GM18868 (cell line): ENCODE measurements at regions not wholly inside any gene's neighbourhood (a gene's known extent, or its start where the extent isn't known, plus 50 kb on each side); places are given as distances from the start of the nearest gene placed in this dataset.
"Not testable (repeated sequence)": the region's sequence is repeated elsewhere in the genome, so short reads cannot be mapped to it uniquely, and the experiment has no call there.

Experiments
- ATAC-seq: cut with Tn5 transposase; IDR thresholded peaks from one replicate; pipeline ENCODE4 v1.9.1; 2021; ENCODE audit warnings: mild to moderate bottlenecking, moderate library complexity; ENCODE audit not compliant: unreplicated experiment

DNA sequence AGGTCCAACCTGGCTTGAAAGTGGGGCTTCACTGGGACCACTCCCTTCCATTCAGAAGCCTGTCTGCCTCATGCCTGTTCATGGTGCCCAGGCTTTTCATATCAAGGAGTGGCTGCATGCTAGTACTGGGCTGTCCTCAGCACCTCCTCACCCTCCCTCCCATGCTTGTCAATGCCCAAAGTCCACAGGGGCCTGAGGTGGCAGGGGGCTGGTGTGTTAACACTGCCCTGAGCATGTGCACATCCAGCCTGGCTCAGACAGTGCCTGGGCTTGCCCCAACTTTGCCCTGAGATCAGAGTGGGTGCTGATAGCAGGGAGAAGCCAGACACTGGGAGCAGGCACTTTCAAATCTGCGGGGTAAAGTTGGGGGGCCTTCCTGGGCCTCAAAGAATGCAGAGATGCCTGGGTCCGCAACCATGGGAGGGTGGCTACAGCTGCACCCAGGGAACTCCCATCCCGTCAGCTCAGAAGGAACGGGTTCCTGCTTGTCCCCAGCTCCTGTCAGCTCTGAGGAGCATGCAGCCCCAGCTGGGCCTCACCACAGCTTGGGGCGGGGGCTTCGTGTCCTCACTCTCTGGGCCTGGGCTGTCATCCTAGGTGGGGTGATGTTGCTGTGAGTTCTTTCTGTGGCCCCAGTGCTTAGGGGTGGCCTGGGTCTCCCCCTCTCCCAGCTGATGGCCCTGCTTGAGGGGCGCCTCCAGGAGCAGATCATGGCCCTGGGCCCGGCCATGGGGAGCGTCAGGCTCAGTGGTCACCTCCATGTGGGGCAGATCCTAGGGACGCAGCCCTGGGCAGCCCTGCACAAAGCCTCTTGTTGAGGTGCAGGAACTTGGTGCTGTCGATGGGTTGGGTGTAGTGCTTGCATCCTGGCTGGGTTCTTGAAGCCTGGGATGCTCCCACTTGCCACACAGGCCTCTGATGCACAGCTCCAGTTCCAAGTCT lies 830.6 kb upstream of the SLITRK5 start:
- ATAC-seq, result no peak

DNA sequence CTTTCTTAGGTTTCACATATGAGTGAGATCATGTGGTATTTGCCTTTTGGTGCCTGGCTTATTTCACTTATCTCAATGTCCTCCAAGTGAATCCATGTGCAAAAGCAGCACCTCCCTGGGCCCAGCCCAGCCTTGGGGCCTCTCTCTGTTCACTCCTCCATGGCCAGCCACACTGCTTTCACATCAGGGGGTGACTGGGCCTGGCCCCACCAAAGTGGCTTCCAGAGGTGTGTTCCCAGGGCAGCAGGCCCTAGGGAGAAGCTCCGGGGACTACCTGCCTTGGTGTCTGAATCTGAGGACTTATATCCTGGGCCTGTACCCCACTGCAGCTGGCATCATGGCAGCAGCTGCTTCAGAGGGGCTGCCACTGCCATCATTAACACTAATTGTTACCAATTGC lies 829.9 kb upstream of the SLITRK5 start:
- ATAC-seq, result no peak

DNA sequence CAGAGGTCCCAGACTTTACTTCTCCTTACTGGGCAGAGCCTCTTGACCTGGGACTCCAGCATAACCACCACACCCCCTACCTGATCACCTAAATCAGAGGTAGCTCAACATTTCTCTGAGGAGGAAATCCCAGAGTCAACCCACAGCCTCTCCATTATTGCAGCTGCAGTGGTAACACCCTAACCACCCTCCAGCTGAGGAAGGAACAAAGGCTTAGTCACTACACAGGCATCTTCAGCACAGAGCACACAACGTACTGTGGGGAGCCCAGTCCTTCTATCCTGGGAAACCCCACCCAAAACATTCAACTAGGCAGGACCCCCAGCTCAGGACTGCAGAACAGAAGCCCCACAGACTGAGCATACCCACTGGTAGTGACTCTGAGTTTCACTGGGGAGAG lies 824.7 kb upstream of the SLITRK5 start:
- ATAC-seq, result no peak

DNA sequence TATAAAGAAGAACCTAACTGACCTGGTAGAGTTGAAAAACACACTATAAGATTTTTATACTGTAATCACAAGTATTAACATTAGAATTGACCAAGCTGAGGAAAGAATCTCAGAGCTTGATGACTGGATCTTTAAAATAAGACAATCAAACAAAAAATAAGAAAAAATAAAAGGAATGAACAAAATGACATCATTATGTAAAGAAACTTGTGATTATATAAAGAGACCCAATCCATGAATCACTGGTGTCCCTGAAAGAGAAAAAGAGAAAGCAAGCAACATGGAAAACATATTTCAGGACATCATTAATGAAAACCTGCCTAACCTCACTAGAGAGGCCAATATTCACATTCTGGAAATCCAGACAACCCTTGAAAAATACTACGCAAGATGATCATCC lies 822.5 kb upstream of the SLITRK5 start:
- no peak for ATAC-seq

DNA sequence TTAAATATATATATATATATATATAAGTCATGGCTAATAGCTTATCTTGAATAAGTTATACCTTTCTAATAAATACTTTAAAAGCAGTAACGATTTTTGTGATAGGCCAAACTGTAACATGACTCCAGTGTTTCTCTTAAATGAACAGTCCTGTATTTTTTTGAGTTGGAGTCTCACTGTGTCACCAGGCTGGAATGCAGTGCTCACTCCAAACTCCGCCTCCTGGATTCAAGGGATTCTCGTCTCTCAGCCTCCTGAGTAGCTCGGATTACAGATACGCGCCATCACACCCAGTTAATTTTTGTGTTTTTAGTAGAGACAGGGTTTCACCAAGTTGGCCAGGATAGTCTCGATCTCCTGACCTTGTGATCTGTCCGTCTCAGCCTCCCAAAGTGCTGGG lies 814.2 kb upstream of the SLITRK5 start:
- no peak for ATAC-seq

DNA sequence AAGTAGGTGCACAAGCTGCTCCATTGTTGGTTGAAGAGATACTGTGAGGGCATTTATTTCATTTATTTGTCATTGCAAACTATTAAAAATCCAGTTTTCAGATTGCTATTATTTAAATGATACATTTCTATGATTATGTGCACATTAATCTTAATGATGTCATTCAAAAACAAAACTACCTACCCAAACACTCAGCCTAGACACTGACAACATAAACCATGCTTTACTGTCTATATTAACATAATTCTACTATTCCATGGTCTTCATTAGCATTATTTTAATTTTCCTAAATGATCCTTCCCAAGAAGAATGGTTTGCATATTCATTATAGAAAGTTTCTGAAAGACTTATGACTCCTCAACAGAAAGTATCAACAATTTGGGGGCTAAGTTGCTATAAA lies 813.0 kb upstream of the SLITRK5 start:
- ATAC-seq, result no peak

DNA sequence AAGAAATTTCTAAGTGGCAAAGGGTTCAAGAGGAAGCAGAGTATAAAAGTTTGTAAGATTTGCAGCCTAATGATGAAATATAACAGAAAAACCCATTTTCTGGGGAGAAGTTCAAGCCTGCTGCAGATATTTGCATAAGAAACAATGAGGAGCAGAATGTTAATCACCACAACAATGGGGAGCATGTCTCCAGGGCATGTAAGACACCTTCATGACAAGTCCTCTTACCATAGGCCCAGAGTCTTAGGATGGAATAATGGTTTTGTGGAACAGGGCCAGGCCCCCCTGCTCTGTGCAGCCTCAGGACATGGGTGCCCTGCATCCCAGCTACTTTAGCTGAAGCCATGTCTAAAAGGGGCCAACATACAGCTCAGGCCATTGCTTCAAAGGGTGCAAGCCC lies 809.0 kb upstream of the SLITRK5 start:
- ATAC-seq, result no peak

DNA sequence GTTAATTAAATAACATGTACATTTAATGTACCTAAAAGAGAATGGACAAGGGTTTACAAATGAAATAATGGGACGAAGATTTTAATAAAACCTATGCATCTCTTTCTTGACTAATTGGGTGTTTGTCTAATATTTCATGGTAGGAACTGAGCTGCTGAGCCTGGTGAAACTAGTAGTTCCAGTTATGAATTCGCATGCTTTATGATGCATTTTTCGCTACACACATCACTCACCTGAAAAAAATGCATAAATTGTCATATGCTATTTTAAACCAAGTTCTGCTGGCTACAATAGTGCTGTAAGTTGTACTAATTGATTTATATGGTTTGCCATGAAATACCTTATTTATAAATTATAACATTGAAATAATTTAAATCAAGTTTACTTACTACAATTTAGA lies 806.8 kb upstream of the SLITRK5 start:
- ATAC-seq, result no peak

DNA sequence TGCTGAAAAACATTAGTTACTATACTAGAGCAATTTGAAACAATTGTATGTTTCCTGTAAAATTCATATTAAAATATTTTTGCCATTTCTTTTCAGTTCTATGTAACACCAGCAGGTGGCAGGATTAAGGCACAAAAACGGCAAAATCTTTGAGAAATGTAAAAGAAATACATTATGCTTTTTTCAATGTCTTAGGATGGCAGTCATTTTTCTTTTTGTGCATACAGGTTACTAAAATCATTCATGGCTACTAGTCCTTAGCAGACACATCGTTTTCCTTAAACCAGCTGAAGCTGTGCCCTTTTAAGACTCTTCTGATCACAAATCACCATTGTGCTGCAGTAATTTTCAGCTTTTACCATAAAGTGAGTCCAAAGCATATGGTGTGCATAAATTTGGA lies 800.7 kb upstream of the SLITRK5 start:
- no peak for ATAC-seq

DNA sequence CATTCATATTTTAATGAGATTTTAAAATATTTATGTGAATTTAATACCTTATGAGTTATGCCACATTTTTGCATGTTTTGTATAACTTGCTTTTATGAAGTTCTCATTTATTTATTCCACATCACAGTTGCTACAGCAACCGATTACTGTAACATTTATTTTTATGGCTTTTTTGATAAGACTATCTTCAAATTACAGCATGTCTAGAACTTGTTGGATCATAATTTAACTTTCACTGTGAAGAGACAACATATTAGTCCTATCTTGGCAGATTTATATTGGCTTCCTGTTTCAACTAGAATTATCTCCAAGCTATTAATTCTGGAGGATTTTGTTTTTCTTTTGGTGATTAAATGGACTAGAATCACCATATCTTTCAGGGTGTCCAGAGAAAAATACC lies 793.7 kb upstream of the SLITRK5 start:
- no peak for ATAC-seq

DNA sequence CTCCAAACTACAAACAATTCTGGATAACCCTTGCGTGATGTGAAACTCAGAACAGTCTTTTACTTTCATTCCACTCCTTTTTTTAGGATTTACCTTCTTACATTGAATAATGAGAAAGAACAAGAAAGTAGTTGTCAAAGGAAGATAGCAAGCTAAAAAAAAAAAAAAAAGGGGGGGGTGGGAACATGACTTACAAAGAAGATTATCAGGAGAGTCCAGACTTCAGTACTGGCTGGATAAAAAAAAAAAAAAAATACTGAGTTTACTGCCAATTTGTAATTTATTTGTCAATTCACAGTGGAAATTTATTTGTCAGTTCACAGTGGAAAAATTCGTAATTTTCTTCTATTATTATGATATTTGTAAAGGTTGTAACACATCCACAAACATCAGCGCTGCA lies 792.4 kb upstream of the SLITRK5 start:
- ATAC-seq, result no peak

DNA sequence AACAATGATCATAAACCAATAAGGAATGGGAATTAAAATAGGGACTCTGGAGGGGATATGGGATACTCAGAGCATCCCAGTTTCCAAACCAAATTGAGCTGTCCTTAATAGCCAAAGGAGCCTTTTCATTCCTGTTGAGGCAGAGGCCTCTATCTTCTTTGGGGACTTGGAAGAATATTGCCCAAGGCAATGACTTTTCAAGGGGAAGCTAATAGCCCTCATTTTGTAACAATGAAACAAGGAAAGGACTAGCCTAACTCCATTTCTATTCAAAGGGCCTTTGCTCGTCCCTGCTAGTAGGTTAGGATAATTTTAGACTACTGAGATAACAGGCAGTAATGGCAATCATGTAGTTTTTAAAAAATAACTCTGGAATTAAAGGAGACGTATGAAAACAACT lies 789.8 kb upstream of the SLITRK5 start:
- no peak for ATAC-seq

DNA sequence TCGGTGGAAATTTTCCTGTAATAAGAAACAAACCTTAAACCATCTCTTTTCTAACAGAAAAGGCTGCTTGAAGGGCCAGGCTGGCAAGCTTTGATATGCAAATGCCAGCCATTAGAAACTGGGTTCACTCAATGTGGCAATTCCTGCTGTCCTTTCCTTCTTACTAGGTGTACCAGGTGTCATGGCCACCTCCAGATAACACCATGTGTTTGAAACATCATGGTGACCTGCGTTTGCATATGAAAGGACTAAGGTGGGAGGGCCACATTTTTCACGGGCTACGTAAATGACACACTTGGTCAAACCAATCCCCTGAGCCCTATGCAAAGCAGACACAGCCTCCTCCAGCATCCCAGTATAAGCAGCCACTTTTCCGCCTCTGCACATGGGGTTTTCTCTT lies 789.1 kb upstream of the SLITRK5 start:
- ATAC-seq, result no peak

DNA sequence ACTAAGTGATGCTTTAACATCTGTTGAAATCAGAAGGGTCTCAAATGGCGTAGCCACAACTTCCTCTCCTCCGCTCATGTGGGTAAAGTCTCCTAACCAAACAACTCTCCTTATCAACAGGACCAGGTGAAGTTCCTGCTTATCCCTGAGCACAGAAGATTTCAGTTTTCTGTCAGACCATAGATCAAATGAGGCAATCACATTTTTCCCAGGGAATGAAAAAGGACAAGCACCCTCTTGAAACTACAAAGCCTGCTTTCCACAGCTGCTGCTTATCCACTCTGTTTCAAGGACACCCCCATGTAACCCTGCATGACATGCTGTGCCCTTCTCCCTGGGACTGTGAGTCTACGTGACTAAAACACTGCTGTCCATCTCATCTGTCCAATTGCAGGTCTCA lies 788.3 kb upstream of the SLITRK5 start:
- ATAC-seq, result no peak

DNA sequence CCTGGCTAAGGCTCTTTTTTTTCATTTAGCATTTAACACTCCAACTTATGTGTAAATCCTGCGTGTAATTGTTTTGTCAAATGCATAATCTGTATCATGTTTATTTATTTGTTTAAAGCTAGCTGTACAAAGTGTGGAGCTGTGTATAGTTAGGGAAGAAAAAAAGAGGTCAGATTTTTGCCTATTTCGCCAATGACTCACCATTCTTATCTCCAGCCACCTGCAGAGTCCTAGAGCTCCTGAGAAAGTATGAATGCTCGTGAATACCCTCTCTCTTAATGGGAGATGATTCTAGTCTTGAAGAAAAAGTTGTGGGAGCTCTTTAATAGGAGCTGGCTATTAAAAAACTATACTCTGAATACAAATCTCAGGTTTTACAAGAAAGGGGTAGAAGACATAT lies 778.8 kb upstream of the SLITRK5 start:
- no peak for ATAC-seq

DNA sequence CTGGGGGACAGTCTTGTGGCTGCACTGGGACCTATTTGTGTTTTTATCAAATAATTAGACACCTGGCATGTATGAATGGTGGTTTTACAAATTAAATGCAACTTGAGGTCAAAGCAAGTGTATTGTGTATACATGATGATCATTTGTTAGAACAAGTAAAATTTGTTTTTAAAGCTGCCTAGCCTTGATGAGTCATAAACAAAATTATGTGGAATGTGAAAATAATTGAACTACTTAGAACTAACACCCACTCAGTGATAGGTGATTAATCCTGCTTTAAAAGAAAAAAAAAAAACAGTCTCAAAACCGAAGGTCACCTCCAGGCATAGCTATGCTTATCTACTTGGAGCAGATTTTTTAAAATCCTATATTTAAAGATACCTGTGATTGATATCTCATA lies 770.3 kb upstream of the SLITRK5 start:
- ATAC-seq, result no peak

DNA sequence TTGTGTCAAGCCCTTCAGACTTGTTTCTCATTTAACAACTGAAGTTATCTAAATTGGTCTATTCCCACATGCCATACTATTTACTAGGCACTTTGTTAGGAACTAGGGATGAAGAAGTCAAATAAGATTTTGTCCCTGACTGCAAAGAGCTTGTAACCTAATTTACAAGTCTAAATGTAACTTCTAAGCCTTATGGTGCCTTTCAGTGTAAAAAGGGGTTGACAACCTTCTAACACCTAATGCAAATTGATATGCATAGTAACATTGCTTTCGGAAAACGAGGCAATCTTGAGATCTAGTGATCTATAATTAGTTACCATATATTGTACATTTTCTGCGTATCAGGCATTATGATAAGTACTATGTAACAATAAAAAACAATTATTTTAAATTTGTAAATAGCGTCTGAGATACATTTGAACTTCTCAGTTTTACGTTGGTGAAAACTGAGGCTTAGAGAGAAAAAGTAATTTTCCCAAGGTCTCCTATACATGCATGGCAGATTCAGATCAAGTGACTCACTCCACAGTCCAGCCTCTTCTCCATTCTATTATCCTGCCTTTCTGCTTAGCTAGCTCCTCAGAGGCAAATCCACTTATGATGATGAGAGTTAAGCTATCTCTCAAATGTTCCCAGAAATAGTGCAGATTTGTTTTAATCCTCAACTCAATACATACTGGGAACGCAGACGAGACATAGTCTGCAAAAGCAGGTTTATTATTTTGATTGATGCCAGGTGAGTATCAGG lies 764.9 kb upstream of the SLITRK5 start:
- no peak for ATAC-seq

DNA sequence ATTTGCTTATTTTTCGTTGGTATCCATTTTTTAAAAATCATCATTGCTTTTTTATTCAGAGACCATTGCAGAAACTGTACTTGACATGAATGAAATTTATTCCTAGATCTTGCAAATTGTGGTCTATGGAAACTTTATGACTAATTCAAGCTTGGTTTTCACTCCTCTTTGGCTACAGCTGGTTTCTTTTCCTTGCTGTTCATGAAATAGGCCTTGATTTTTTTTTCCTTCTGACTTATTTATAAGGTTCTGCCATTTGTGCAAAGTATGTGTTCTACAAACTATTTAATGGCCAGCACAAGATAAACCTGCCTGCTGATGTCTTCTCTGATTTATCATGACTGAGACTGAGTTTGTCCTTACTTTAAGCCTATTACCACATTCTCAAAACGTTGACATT lies 764.0 kb upstream of the SLITRK5 start:
- ATAC-seq, result no peak

DNA sequence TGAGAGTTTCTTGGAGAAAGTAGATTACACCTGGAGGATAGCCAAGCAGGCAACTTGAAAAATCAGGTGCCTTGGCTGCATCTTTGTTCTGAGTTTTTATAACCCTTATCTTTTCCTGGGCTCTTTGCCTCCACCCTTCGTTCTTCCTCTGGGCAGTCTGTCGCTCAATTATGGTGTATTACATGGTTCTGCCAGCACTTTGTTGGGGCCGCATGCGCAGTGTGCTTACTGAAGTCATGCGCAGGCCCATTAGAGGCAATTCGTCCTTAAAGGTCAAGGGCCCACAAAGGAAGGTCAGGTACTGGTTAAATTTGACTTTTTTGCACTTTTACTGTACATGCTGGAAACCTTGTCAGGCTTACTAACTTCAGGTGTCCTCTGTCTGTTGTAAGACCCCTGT lies 761.9 kb upstream of the SLITRK5 start:
- ATAC-seq, result no peak

DNA sequence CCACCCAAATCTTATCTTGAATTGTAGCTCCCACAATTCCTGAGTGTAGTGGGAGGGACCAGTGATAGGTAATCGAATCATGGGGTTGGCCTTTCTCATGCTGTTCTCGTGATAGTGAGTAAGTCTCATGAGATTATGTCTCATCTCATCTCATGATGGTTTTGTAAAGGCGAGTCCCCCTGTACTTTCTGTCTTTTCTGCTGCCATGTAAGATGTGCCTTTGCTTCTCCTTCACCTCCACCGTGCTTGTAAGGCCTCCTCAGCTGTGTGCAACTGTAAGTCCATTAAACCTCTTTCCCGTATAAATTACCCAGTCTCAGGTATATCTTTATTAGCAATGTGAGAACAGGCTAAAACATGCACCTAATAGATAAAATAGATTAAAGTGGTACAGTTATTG lies 756.4 kb upstream of the SLITRK5 start:
- ATAC-seq, result no peak

DNA sequence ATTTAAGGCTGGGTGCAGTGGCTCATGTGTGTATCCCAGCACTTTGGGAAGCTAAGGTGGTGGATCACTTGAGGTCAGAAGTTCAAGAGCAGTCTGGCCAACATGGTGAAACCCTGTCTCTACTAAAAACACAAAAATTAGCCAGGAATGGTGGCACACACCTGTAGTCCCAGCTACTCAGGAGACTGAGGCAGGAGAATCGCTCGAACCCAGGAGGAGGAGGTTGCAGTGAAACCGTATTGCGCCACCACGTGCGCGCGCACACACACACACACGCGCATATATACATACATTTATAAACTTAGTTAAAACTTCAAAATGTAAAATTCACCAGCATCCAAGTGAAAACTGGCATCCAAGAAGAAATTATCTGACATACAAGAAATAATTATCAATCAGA lies 753.7 kb upstream of the SLITRK5 start:
- not testable (repeated sequence) for ATAC-seq

DNA sequence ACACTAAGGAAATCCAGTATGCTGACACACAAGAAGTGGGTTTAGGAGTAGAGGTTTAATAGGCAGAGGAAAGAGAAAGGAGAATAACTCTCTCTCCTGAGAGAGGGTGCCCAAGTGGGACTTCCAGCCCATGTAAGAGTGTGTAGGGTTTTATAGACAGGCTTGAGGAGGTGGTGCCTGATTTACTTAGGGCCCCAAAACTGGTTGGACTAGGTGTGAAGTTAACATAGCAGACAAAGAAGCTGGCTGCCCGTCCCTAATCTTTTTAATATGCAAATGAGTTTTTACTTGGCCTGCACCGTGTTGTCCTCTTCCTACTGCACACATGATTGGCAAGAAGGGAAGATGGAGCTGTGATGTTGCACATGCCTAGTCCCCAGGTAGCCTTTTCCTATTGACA lies 752.5 kb upstream of the SLITRK5 start:
- no peak for ATAC-seq
